ENCODE measurements at regions not wholly inside any gene's neighbourhood (a gene's known extent, or its start where the extent isn't known, plus 50 kb on each side); places are given as distances from the start of the nearest gene placed in this dataset.

DNA sequence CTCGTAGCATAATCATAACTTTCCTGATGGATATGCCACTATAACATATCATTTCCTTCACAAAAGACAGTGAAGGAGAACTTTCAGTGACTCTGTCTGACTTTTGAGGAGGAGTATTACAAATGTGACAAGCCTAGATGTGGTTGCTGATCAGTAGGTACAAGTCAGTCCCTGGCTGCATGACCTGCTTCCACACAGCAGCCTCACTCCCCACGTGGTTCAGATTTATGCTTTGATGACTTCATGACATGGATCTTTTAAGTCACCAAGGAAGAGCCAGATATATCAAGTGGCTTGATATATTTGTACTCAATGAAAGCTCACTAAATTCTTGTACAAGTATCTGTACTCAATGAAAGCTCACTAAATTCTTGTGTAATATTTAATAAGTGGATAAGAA lies 50.9 kb upstream of the MKLN1 start:
- no peak for DNase-seq (ENCODE audit: low read depth, low spot score)
- Histone ChIP-seq H2AFZ (ENCODE audit: control insufficient read depth, low read length) (no peak overlapping the region), H3K9me1 (ENCODE audit: control insufficient read depth, extremely low read depth, insufficient read depth, low read length) (no peaks in the 10 kb centered on the region), H3K9me3 (ENCODE audit: control insufficient read depth, low read depth, low read length) (no peaks in the 10 kb centered on the region), H3K4me3 (ENCODE audit: control insufficient read depth in 2 of 3, extremely low read depth in 1 of 3, insufficient read depth in 2 of 3, low read depth in 1 of 3, low read length in 3 of 3) (no peak overlapping the region), H3K4me2 (ENCODE audit: control insufficient read depth, extremely low read depth, insufficient read depth, low read depth, low read length) (no peak overlapping the region), H3K27me3 (ENCODE audit: control insufficient read depth, extremely low read depth, insufficient read depth, low read length) (no peaks in the 10 kb centered on the region), H4K20me1 (ENCODE audit: control insufficient read depth, extremely low read depth, insufficient read depth, low read length) (no peaks in the 10 kb centered on the region), H3K36me3 (ENCODE audit: control insufficient read depth in 2 of 2, extremely low read depth in 1 of 2, insufficient read depth in 2 of 2, low read length in 2 of 2) (no peaks in the 10 kb centered on the region), H3K4me1 (ENCODE audit: control insufficient read depth, extremely low read depth, insufficient read depth, low read length) (no peaks in the 10 kb centered on the region), H3K9ac (ENCODE audit: control insufficient read depth, extremely low read depth, insufficient read depth, low read length) (no peak overlapping the region), H3K79me2 (ENCODE audit: control insufficient read depth, insufficient read depth, low read length) (no peaks in the 10 kb centered on the region), H3K27ac (ENCODE audit: control insufficient read depth, insufficient read depth, low read length) (no peak overlapping the region)
- TF ChIP-seq CTCF (optimal IDR thresholded peaks at IDR 0.05 in 1 of 3, IDR thresholded peaks at IDR 0.05 in 1 of 3, conservative IDR thresholded peaks at IDR 0.05 in 1 of 3; ENCODE audit: extremely low read depth in 1 of 3, insufficient read depth in 2 of 3, low read length in 3 of 3) (no peak), EZH2 (IDR thresholded peaks at IDR 0.05; ENCODE audit: low read length) (no peak)
- dilution Hi-C loops (cut with MboI; ENCODE audit: extremely low pct_ligation_motif_present, low sequenced_read_pairs), result no loop called here
- FAIRE-seq, result no peak

Small RNAs in the stretch of these regions (small RNA-seq; reads per million reads assigned to genes)
- gene AC016831.3 (ENCODE audit: insufficient read length in 3 of 3, low read depth in 3 of 3, low replicate concordance in 1 of 3), result 0 reads per million in 3 experiments
- 0 reads per million in 3 experiments for gene RNU6-1010P (ENCODE audit: insufficient read length in 3 of 3, low read depth in 3 of 3, low replicate concordance in 1 of 3)

All from keratinocyte (primary cell).